Suppressor macrophage (primary cell): ENCODE measurements at regions not wholly inside any gene's neighbourhood (a gene's known extent, or its start where the extent isn't known, plus 50 kb on each side); places are given as distances from the start of the nearest gene placed in this dataset.
A peak's percentile ranks its signal among the peaks of the same experiment; 100 is the strongest.
"Not testable (repeated sequence)": the region's sequence is repeated elsewhere in the genome, so short reads cannot be mapped to it uniquely, and the experiment has no call there.

Experiments used
- DNase-seq, 4 experiments: peaks; one replicate each; pipeline ENCODE4 v3.0.0-alpha.2; 2020 to 2022

- no peak for DNase-seq
Measured at GRCh38 chr2:2734308-2734707, 403.2 kb upstream of the MYT1L start.

- no peak for DNase-seq
Measured at GRCh38 chr2:2733818-2734217, 402.7 kb upstream of the MYT1L start.

- DNase-seq = no peak
Measured at GRCh38 chr2:2732331-2733119, 401.4 kb upstream of the MYT1L start.

DNA sequence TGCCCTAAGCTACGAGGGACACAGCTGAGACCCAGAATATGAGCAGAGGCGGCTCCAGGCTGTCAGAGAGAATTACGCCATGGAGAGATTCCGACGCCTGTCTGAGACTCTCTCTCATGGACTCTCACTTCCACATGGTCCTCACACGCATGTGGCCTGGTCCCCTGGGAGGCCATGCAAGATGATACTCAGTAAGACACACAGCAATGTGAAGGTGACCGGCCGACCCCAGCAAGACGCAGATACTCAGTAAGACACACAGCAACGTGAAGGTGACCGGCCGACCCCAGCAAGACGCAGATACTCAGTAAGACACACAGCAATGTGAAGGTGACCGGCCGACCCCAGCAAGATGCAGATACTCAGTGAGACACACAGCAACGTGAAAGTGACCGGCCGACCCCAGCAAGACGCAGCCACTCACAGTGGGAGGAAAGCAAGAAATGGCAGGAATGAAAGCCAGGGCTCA, 400.8 kb upstream of the MYT1L start:
- DNase-seq = no peak

DNA sequence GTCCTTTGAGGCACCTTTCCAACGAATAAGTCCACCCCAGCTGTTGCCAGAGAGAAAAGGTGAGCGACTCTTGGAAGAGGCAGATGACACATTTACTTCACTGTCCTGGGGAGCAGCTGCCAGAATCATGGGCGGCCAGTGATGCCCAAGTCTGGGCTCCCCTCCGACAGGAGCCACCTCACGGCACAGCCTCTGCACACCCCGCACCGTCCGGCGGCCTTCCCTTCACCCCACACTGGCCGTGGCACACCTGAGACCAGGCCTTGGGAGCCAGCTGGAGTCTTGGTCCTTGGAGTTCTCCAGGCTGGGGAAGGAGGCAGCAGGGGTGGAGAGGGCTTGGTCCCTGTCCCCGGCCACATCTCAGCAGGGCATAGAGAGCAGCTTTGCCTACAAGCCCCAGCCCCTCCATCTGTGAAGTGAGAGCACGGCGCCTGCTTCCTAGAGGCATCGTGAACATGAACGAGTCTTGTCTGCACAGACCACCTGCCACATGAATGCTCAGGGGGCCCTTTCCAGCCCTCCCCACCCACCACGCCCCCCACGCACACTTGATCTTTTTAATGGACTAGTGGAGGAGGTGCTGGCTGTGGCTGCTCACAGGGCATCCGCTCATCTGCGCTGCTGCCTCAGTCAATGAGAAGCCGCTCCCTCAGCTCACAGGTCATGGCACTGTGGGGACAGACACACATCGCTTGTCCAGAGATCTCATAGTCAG, 400.2 kb upstream of the MYT1L start:
- DNase-seq = no peak

DNA sequence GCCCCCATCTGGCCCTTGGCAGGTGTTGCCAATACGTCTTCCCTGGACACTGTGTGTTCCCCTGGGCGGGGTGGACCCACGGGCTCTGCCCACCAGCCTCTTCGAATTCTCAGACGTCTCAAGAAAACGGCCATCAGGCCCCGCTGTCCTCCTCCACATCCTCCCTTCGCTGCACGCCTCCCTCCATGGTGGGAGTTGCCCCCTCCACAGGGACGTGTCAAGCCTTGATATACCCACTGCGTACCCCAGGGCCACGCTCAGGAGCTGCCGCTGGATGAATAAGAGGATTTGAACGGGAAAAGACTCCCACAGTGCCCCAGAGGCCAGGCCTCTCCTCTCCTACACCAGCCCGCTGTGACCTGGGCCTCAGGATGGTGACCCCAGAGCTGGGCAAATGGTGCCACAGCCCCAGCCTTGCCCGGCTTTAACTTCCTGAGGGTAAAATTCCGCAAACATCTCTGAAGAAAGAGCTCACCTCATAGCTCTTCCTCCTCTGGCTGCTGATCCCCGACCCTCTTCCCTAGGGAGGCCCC, 399.3 kb upstream of the MYT1L start:
- no peak for DNase-seq

DNA sequence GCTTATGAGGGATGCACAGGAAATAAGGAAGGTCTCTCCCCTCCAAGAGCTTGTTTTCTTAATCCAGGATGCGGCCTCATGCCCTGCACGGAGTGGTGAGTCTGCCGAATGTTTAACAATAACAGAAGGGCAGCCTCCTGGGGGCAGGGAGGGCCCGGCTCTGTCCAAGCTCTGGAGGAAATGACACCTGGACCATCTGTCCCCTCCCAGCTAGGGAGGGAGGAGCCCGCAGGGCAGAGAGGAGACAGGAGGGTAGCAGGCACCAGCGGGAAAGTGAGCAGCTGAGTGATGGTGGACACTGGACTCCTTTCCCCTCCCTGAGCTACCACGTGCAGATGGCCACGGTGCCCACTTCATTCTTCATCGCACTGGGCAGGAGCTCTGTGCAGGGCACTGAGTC, 398.2 kb upstream of the MYT1L start:
- DNase-seq = no peak

- DNase-seq = no peak
Measured at GRCh38 chr2:2728635-2729034, 397.6 kb upstream of the MYT1L start.

GRCh38 chr2:2727876-2728511, 396.9 kb upstream of the MYT1L start:
- DNase-seq = no peak

GRCh38 chr2:2726163-2726562, 395.1 kb upstream of the MYT1L start:
- DNase-seq = no peak

- no peak for DNase-seq
Measured at GRCh38 chr2:2723064-2723463, 392.0 kb upstream of the MYT1L start.

DNA sequence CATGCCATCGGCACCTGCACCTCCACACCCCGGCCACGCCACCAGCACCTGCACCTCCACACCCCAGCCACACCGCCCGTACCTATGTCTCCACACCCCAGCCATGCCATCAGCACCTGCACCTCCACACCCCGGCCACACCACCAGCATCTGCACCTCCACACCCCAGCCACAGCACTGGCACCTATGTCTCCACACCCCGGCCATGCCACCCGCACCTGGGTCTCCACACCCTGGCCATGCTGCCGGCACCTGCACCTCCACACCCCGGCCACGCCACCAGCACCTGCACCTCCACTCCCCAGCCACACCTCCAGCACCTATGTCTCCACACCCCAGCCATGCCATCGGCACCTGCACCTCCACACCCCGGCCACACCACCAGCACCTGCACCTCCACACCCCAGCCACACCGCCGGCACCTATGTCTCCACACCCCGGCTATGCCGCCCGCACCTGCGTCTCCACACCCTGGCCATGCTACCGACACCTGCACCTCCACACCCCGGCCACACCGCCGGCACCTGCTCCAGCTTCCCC, 390.3 kb upstream of the MYT1L start:
- DNase-seq = no peak

DNA sequence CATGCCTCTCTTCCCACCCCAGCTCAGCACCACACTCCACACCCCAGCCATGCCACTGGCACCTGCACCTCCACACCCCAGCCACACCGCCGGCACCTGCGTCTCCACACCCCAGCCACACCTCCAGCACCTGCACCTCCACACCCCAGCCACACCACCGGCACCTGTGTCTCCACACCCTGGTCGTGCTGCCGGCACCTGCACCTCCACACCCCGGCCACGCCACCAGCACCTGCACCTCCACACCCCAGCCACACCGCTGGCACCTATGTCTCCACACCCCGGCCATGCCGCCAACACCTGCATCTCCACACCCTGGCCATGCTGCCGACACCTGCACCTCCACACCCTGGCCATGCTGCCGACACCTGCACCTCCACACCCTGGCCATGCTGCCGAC, 389.7 kb upstream of the MYT1L start:
- DNase-seq = not testable (repeated sequence)

GRCh38 chr2:2720351-2720750, 389.3 kb upstream of the MYT1L start:
- DNase-seq = no peak

DNA sequence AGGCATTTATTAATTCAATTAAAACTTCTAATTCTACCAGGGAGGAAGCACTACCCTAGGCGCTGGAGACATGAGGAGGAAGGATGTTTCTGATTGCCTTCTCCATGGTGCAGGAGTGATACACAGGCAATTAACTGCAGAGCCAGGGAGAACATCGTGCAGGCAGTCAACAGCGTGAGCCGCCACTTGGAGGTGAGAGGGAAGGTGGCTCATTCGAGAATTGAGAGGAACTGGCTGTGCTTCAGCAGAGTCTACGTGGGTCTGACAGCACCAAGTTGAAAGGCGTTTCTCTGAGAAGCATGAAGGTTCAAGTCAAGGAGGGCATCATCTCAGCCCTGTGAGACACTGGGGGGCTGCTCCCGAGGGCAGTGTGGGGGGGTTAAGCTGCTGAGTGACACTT, 388.7 kb upstream of the MYT1L start:
- DNase-seq = no peak

DNA sequence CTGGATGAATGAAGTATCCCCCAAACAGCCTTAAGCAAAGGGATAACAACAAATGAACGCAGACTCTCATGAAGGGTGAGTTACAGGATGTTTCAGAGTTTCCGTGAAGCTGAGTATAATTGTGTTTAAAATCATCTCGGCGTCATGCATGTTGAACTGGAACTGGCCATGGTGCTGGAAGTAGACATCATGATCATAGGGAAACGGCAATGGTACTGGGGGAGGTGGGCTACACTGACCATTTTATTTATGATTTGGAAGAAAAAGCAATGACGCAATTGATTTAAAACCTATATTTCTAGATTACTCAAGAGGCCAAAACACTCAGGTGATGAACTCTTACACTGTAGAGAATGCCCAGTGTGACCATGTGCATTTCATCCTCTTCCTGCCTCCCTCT, 387.9 kb upstream of the MYT1L start:
- DNase-seq = no peak

DNA sequence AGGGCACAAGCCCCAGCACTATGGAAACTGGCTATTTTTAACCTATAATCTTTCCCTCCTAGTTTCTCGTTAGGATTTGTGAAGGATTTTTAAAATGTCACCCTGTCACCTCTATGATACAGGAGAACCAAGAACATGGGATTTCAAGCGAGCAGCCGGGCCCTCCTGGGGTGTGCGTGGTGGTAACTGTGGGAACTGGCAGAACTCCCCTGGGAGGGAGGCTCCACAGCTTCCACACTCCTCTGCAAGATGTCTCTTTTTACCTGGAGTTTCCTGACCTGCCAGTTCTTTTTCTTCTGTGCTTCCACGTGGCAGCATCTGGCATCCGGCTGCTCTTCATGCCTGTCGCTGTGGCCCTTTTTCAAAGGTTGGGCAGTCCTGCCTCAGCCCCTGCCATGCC, 386.3 kb upstream of the MYT1L start:
- no peak for DNase-seq

- DNase-seq = no peak
Measured at GRCh38 chr2:2716771-2717170, 385.7 kb upstream of the MYT1L start.

DNA sequence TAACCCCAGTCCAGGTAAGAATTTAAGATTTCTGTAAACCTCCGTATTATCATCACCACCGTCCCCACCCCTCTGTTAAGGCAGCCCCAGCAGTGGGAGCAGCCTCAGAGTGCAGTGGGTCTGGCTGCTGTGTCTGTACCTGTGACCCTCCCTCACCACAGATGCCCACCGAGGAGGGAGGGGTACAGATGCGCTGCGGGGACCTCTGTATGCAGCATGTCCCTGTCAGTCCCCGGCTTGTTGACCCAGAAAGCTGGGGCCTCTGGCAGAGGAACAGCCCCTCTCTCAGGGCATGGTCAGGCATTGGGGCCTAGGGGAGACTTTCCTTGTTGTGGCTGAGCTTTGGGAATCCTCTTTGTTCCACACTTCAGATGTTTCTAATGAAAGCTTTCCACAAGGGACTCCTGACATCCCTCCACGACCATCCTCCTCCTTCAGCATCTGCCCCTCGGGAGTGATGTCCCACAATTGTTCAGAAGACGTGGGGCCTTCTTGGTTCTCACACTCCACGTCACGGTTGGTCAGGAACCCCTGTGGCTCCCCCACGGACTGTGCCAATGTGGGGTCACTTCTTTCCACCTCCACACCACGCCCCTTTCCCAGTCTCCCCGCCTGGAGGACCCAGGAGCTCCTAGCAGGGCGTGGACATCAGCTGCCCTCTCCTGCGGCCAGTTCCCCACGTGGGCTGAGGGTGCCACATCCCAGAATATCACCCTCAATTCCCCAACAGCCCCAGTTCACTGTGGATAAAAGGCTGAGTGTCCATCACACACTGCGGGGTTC, 384.2 kb upstream of the MYT1L start:
- no peak for DNase-seq

DNA sequence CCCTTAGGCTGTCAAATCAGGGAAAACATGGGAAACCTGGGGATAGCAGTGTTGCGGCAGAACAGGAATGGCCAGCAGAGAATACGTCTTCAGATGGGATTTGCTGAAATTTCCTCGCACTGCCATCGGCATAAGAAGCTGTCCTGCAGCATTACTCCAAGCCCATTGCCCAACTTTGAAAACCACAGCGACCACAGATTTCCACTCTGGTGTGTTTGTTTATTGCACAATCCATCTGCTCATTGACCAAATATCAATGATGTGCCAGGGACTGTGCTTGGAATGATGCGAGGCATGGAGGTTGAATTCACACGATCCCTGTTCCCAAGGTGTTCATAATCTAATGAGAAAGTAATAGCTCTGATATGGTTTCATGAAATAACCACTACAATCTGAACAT, 383.3 kb upstream of the MYT1L start:
- DNase-seq = peak; percentile 11 to 41 (median 30)

GRCh38 chr2:2709431-2709770, 378.3 kb upstream of the MYT1L start:
- DNase-seq = no peak
